ENCODE measurements at regions not wholly inside any gene's neighbourhood (a gene's known extent, or its start where the extent isn't known, plus 50 kb on each side); places are given as distances from the start of the nearest gene placed in this dataset.

DNA sequence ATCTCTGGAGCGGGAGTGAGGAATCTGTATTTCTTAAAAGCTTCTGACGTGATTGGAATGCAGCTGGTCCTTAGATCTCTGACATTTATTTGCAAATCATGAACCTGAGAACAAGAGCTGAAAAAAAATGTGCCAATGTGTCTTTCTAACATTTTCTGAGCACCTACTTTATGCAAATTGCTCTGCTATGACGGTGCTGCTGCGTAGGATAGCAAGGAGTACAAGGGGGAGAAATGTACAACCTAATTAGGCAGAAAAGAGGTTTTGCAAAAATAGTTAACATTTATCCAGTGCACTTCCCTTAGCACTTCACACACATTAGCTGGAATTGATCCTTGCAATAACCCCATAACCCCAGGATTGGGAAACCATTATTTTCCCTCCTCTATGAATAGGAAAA lies 357.5 kb downstream of the TLE4 start:
- Mint-ChIP-seq H3K4me3 (no peak overlapping the region), H3K9me3 (no peaks in the 10 kb centered on the region), H3K4me1 (peaks cover 7% of the 10 kb centered on the region), H3K36me3 (no peaks in the 10 kb centered on the region), H3K27ac (no peak overlapping the region), H3K27me3 (ENCODE audit: insufficient read depth, low read depth) (peaks cover 2% of the 10 kb centered on the region)
- Histone ChIP-seq H3K4me1 (peaks cover 3% of the 10 kb centered on the region), H2AFZ (replicated peaks) (no peak overlapping the region), H3K9ac (no peak overlapping the region), H3K36me3 (no peaks in the 10 kb centered on the region), H3K9me3 (ENCODE audit: low read depth) (no peaks in the 10 kb centered on the region), H3K27ac (no peak overlapping the region), H3K27me3 (no peaks in the 10 kb centered on the region), H3K79me2 (ENCODE audit: low read depth) (no peaks in the 10 kb centered on the region), H3K4me2 (no peak overlapping the region), H4K20me1 (ENCODE audit: low read depth) (no peaks in the 10 kb centered on the region), H3K4me3 (no peak overlapping the region), H3F3A (ENCODE audit: low read depth) (no peaks in the 10 kb centered on the region)
- DNase-seq (ENCODE audit: low spot score), result no peak
- TF ChIP-seq EZH2 (IDR thresholded peaks at IDR 0.05), result no peak
- TF ChIP-seq, protein P1, sequence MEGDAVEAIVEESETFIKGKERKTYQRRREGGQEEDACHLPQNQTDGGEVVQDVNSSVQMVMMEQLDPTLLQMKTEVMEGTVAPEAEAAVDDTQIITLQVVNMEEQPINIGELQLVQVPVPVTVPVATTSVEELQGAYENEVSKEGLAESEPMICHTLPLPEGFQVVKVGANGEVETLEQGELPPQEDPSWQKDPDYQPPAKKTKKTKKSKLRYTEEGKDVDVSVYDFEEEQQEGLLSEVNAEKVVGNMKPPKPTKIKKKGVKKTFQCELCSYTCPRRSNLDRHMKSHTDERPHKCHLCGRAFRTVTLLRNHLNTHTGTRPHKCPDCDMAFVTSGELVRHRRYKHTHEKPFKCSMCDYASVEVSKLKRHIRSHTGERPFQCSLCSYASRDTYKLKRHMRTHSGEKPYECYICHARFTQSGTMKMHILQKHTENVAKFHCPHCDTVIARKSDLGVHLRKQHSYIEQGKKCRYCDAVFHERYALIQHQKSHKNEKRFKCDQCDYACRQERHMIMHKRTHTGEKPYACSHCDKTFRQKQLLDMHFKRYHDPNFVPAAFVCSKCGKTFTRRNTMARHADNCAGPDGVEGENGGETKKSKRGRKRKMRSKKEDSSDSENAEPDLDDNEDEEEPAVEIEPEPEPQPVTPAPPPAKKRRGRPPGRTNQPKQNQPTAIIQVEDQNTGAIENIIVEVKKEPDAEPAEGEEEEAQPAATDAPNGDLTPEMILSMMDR (IDR thresholded peaks at IDR 0.05), result no peak
- no peak for TF ChIP-seq EZH2phosphoT487 (IDR thresholded peaks at IDR 0.05)

DNA sequence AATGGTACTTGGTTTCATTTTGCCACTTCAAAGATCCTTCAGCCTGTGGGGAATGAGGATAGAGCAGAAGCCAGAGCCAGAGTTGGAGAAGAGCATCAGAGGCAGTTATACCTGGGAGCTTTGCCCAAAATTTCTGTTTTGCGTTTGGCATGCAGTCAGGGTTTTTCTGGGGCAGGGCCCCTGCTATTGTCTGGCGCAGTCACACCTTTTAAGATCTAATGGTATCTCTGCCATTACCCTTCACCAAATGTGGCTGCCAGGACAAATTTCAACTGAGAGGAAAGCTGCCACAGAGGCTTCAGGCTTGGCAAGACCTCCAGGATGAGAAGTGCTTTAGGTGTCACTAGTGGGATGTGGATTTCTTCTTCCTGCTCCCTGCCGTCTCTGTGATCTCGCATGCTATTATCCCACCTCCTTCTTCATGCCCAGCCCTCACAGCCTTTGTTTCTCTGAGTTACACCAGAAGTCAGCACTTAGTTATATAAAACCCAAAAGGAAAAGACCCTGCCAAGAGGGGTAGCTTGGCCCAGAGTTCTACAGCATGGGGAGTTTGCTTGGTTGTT lies 357.0 kb downstream of the TLE4 start:
- Histone ChIP-seq H3K4me2 (no peak overlapping the region), H3K27me3 (no peaks in the 10 kb centered on the region), H3F3A (ENCODE audit: low read depth) (no peaks in the 10 kb centered on the region), H3K79me2 (ENCODE audit: low read depth) (no peaks in the 10 kb centered on the region), H3K27ac (no peak overlapping the region), H3K36me3 (no peaks in the 10 kb centered on the region), H2AFZ (replicated peaks) (no peak overlapping the region), H3K4me1 (peaks cover 3% of the 10 kb centered on the region), H4K20me1 (ENCODE audit: low read depth) (no peaks in the 10 kb centered on the region), H3K9ac (no peak overlapping the region), H3K9me3 (ENCODE audit: low read depth) (no peaks in the 10 kb centered on the region), H3K4me3 (no peak overlapping the region)
- H3K27ac Mint-ChIP-seq, result no peak overlapping the region
- H3K4me1 Mint-ChIP-seq, result peaks cover 7% of the 10 kb centered on the region
- H3K9me3 Mint-ChIP-seq, result no peaks in the 10 kb centered on the region
- no peak overlapping the region for H3K4me3 Mint-ChIP-seq
- DNase-seq (ENCODE audit: low spot score), result no peak
- H3K36me3 Mint-ChIP-seq, result no peaks in the 10 kb centered on the region
- TF ChIP-seq EZH2 (IDR thresholded peaks at IDR 0.05) (no peak), EZH2phosphoT487 (IDR thresholded peaks at IDR 0.05) (no peak)
- TF ChIP-seq, protein P1 (IDR thresholded peaks at IDR 0.05), result no peak
- H3K27me3 Mint-ChIP-seq (ENCODE audit: insufficient read depth, low read depth), result peaks cover 2% of the 10 kb centered on the region

DNA sequence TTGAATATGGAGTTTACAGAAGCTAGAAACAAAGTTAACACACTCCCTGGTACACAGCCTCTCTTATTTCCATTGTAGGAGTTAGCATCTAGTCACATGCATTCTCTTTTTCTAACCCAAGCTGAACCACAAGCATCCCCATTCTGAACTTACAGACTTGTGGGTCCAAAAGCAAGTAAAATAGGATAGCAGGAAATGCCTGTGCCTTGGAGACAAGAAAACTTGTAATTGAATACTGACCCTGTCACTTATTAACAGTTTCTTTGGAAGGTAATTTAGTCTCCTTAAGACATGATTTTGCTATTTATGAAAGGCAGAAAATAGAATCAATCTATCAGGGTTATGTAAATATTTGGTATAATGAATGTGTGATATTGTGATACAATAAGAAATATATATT lies 353.6 kb downstream of the TLE4 start:
- Histone ChIP-seq H3F3A (ENCODE audit: low read depth) (no peaks in the 10 kb centered on the region), H3K9me3 (ENCODE audit: low read depth) (no peaks in the 10 kb centered on the region), H3K79me2 (ENCODE audit: low read depth) (no peaks in the 10 kb centered on the region), H2AFZ (replicated peaks) (no peak overlapping the region), H3K9ac (no peak overlapping the region), H3K4me2 (no peak overlapping the region), H3K27ac (no peak overlapping the region), H3K27me3 (no peaks in the 10 kb centered on the region), H3K36me3 (no peaks in the 10 kb centered on the region), H3K4me3 (no peak overlapping the region), H3K4me1 (peaks cover 6% of the 10 kb centered on the region), H4K20me1 (ENCODE audit: low read depth) (no peaks in the 10 kb centered on the region)
- Mint-ChIP-seq H3K27me3 (ENCODE audit: insufficient read depth, low read depth) (peaks cover 2% of the 10 kb centered on the region), H3K4me3 (no peak overlapping the region), H3K36me3 (no peaks in the 10 kb centered on the region), H3K4me1 (peaks cover 9% of the 10 kb centered on the region), H3K9me3 (no peaks in the 10 kb centered on the region), H3K27ac (no peak overlapping the region)
- no peak for DNase-seq (ENCODE audit: low spot score)
- TF ChIP-seq EZH2phosphoT487 (IDR thresholded peaks at IDR 0.05), result no peak
- no peak for TF ChIP-seq EZH2 (IDR thresholded peaks at IDR 0.05)
- TF ChIP-seq, protein P1 (IDR thresholded peaks at IDR 0.05), result no peak

Data from neural progenitor cell (in vitro differentiated cells).